ENCODE measurements at regions not wholly inside any gene's neighbourhood (a gene's known extent, or its start where the extent isn't known, plus 50 kb on each side); places are given as distances from the start of the nearest gene placed in this dataset.

- no peaks in the 10 kb centered on the region for H3K27me3 ChIP-seq (ENCODE audit: control insufficient read depth in 4 of 4, insufficient read depth in 4 of 4, low read length in 3 of 4)
- DNase-seq (ENCODE audit: low spot score) = no peak
- no peak overlapping the region for H3K4me3 ChIP-seq (ENCODE audit: low read depth in 1 of 3, low read length in 3 of 3)
- no peak overlapping the region for H3K27ac ChIP-seq (ENCODE audit: low read depth in 1 of 2, low read length in 2 of 2)
- WGBS = 78% methylated on average over 8 of the region's 8 CpGs
- no peaks in the 10 kb centered on the region for H3K4me1 ChIP-seq (ENCODE audit: control insufficient read depth in 4 of 4, insufficient read depth in 4 of 4, low read length in 3 of 4)
- TF ChIP-seq RXRA (IDR thresholded peaks at IDR 0.05) = no peak
- no peak for TF ChIP-seq JUND (IDR thresholded peaks at IDR 0.05)
- no peak for TF ChIP-seq ZBTB33 (IDR thresholded peaks at IDR 0.05)
- TF ChIP-seq TAF1 (conservative IDR thresholded peaks at IDR 0.05) = no peak
- no peak for TF ChIP-seq FOXA2 (IDR thresholded peaks at IDR 0.05)
- TF ChIP-seq FOXA1 (IDR thresholded peaks at IDR 0.05) = no peak
- TF ChIP-seq HNF4A (conservative IDR thresholded peaks at IDR 0.05) = no peak
- TF ChIP-seq SP1 (IDR thresholded peaks at IDR 0.05) = no peak
- no peak for TF ChIP-seq YY1 (IDR thresholded peaks at IDR 0.05)
- peaks cover 0 to under 1% (median 0%) of the 10 kb centered on the region in 4 donors for H3K9me3 ChIP-seq (ENCODE audit: control insufficient read depth in 4 of 4, low read length in 3 of 4)
- H3K9ac ChIP-seq (ENCODE audit: low read depth in 1 of 2, low read length in 2 of 2) = no peak overlapping the region
- H3K36me3 ChIP-seq (ENCODE audit: control insufficient read depth in 4 of 4, insufficient read depth in 3 of 4, low read depth in 1 of 4, low read length in 3 of 4) = no peaks in the 10 kb centered on the region
Observed at GRCh38 chr6:148677594-148678476, 69.0 kb upstream of the UST start.

- Histone ChIP-seq H3K36me3 (ENCODE audit: control insufficient read depth in 4 of 4, insufficient read depth in 3 of 4, low read depth in 1 of 4, low read length in 3 of 4) (no peaks in the 10 kb centered on the region), H3K4me3 (ENCODE audit: low read depth in 1 of 3, low read length in 3 of 3) (no peak overlapping the region), H3K4me1 (ENCODE audit: control insufficient read depth in 4 of 4, insufficient read depth in 4 of 4, low read length in 3 of 4) (no peaks in the 10 kb centered on the region), H3K27ac (ENCODE audit: low read depth in 1 of 2, low read length in 2 of 2) (no peak overlapping the region), H3K9me3 (ENCODE audit: control insufficient read depth in 4 of 4, low read length in 3 of 4) (no peaks in the 10 kb centered on the region), H3K9ac (ENCODE audit: low read depth in 1 of 2, low read length in 2 of 2) (no peak overlapping the region), H3K27me3 (ENCODE audit: control insufficient read depth in 4 of 4, insufficient read depth in 4 of 4, low read length in 3 of 4) (no peaks in the 10 kb centered on the region)
- WGBS = 86% methylated on average over 4 of the region's 4 CpGs
- DNase-seq (ENCODE audit: low spot score) = no peak
- no peak for TF ChIP-seq MAX (IDR thresholded peaks at IDR 0.05)
- TF ChIP-seq CTCF (IDR thresholded peaks at IDR 0.05; ENCODE audit: low read depth, low read length, missing input control) = no peak
- TF ChIP-seq JUND (IDR thresholded peaks at IDR 0.05) = no peak
- no peak for TF ChIP-seq FOXA2 (IDR thresholded peaks at IDR 0.05)
- TF ChIP-seq HNF4A (conservative IDR thresholded peaks at IDR 0.05) = no peak
- no peak for TF ChIP-seq REST (IDR thresholded peaks at IDR 0.05)
- TF ChIP-seq GABPA (IDR thresholded peaks at IDR 0.05 in 1 of 2, conservative IDR thresholded peaks at IDR 0.05 in 1 of 2) = no peak
- no peak for TF ChIP-seq RXRA (IDR thresholded peaks at IDR 0.05)
- TF ChIP-seq FOXA1 (IDR thresholded peaks at IDR 0.05) = no peak
- TF ChIP-seq SP1 (IDR thresholded peaks at IDR 0.05) = no peak
- no peak for TF ChIP-seq TAF1 (conservative IDR thresholded peaks at IDR 0.05)
- no peak for TF ChIP-seq RAD21 (IDR thresholded peaks at IDR 0.05)
- no peak for TF ChIP-seq ATF3 (IDR thresholded peaks at IDR 0.05)
Observed at GRCh38 chr6:148678682-148679081, 68.1 kb upstream of the UST start.
